ENCODE measurements at regions not wholly inside any gene's neighbourhood (a gene's known extent, or its start where the extent isn't known, plus 50 kb on each side); places are given as distances from the start of the nearest gene placed in this dataset.

GRCh38 chr4:152247271-152247975 is 288.5 kb downstream of the FBXW7 start:
- TF ChIP-seq, protein P1, sequence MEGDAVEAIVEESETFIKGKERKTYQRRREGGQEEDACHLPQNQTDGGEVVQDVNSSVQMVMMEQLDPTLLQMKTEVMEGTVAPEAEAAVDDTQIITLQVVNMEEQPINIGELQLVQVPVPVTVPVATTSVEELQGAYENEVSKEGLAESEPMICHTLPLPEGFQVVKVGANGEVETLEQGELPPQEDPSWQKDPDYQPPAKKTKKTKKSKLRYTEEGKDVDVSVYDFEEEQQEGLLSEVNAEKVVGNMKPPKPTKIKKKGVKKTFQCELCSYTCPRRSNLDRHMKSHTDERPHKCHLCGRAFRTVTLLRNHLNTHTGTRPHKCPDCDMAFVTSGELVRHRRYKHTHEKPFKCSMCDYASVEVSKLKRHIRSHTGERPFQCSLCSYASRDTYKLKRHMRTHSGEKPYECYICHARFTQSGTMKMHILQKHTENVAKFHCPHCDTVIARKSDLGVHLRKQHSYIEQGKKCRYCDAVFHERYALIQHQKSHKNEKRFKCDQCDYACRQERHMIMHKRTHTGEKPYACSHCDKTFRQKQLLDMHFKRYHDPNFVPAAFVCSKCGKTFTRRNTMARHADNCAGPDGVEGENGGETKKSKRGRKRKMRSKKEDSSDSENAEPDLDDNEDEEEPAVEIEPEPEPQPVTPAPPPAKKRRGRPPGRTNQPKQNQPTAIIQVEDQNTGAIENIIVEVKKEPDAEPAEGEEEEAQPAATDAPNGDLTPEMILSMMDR (IDR thresholded peaks at IDR 0.05 in 8 of 11, conservative IDR thresholded peaks at IDR 0.05 in 3 of 11): no peak
- TF ChIP-seq POLR2A (IDR thresholded peaks at IDR 0.05): no peak
- no peak for TF ChIP-seq POLR2AphosphoS5 (IDR thresholded peaks at IDR 0.05)
